Inflammatory macrophage treated with lipopolysaccharide for 1 hour (primary cell): ENCODE measurements at regions not wholly inside any gene's neighbourhood (a gene's known extent, or its start where the extent isn't known, plus 50 kb on each side); places are given as distances from the start of the nearest gene placed in this dataset.
"Not testable (repeated sequence)": the region's sequence is repeated elsewhere in the genome, so short reads cannot be mapped to it uniquely, and the experiment has no call there.

ENCODE experiments used
- DNase-seq, 2 donors: peaks; one replicate each; pipeline ENCODE4 v3.0.0-alpha.2; 2020 to 2022

- DNase-seq = not testable (repeated sequence)
Measured at GRCh38 chr2:37759989-37760388, 88.5 kb upstream of the CDC42EP3 start.

- no peak for DNase-seq
Measured at GRCh38 chr2:37760471-37760870, 89.0 kb upstream of the CDC42EP3 start.

GRCh38 chr2:37762281-37762680 lies 90.8 kb upstream of the CDC42EP3 start:
- DNase-seq = peak; percentile 83 to 87

- peak; percentile 32 to 35 for DNase-seq
Measured at GRCh38 chr2:37764739-37765138, 93.3 kb upstream of the CDC42EP3 start.

- no peak for DNase-seq
Measured at GRCh38 chr2:37766106-37766505, 94.7 kb upstream of the CDC42EP3 start.

GRCh38 chr2:37767046-37767445 lies 95.6 kb upstream of the CDC42EP3 start:
- no peak for DNase-seq

- peak; percentile 79 to 81 for DNase-seq
Measured at GRCh38 chr2:37767959-37768925, 96.8 kb upstream of the CDC42EP3 start.

GRCh38 chr2:37769551-37769950 lies 98.1 kb upstream of the CDC42EP3 start:
- peak in 1 of 2 donors; percentile 45 for DNase-seq

GRCh38 chr2:37770797-37771196 lies 99.4 kb upstream of the CDC42EP3 start:
- no peak for DNase-seq

- DNase-seq = no peak
Measured at GRCh38 chr2:37771600-37772088, 100.2 kb upstream of the CDC42EP3 start.

GRCh38 chr2:37773371-37774130 lies 102.1 kb upstream of the CDC42EP3 start:
- no peak for DNase-seq

GRCh38 chr2:37774171-37774944 lies 102.9 kb upstream of the CDC42EP3 start:
- not testable (repeated sequence) for DNase-seq

GRCh38 chr2:37774976-37775907 lies 103.8 kb upstream of the CDC42EP3 start:
- DNase-seq = no peak

- no peak for DNase-seq
Measured at GRCh38 chr2:37775908-37776250, 104.4 kb upstream of the CDC42EP3 start.

- no peak for DNase-seq
Measured at GRCh38 chr2:37776487-37776886, 105.0 kb upstream of the CDC42EP3 start.

GRCh38 chr2:37779139-37779538 lies 107.7 kb upstream of the CDC42EP3 start:
- DNase-seq = no peak

- DNase-seq = no peak
Measured at GRCh38 chr2:37779611-37780386, 108.4 kb upstream of the CDC42EP3 start.

- no peak for DNase-seq
Measured at GRCh38 chr2:37780387-37780676, 108.9 kb upstream of the CDC42EP3 start.

GRCh38 chr2:37781028-37781427 lies 109.6 kb upstream of the CDC42EP3 start:
- DNase-seq = no peak

- DNase-seq = no peak
Measured at GRCh38 chr2:37782155-37782673, 110.8 kb upstream of the CDC42EP3 start.
